ENCODE measurements at regions not wholly inside any gene's neighbourhood (a gene's known extent, or its start where the extent isn't known, plus 50 kb on each side); places are given as distances from the start of the nearest gene placed in this dataset.

DNA sequence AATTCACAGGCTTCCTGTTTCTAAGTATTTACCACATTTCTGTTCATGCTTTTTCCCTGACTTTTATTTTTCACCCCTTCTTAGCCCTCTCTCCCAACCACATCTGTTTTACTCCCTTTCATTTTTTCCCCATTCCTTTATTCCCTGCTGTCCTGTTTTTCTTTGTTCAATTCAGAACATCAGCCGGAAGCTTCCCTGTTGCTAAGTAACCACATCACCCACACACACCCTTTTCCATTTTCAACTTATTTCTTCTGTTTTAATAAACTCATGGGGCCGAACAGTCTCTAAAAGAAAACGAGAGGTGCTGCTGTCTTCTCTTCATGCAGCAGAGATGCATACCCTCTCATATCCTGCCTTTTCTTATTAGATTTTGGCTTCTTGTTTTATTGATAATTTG is 53.5 kb upstream of the CEP85L start:
- no peak for TF ChIP-seq TAF1 (IDR thresholded peaks at IDR 0.05; ENCODE audit: low read depth)

Data from Ishikawa (cell line).